CD4-positive, alpha-beta T cell treated with Interleukin-4 for 1 hour (primary cell): ENCODE measurements at regions not wholly inside any gene's neighbourhood (a gene's known extent, or its start where the extent isn't known, plus 50 kb on each side); places are given as distances from the start of the nearest gene placed in this dataset.

ENCODE experiments used
- DNase-seq, 2 donors: peaks; one replicate each; pipeline ENCODE4 v3.0.0-alpha.2; 2020 to 2022

DNA sequence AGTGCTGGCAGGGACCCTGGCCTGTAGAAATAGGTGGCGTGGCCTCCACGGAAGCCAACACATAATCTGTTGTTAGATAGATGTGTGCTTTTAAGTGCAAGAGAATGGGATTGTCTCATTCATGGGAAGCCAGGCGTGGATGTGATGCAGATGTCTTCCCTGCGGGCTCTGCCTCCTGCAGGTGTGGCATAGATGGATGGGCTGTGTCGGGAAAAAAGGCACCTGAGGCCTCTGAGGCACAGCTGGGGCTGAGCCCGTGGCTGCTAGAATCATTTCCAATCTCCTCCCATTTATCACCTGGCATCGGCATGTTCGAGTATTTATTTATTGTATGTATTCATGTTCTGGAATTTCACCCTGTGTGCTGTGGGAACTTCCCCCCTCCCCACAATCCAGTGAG is 353.4 kb upstream of the AJAP1 start:
- no peak for DNase-seq

DNA sequence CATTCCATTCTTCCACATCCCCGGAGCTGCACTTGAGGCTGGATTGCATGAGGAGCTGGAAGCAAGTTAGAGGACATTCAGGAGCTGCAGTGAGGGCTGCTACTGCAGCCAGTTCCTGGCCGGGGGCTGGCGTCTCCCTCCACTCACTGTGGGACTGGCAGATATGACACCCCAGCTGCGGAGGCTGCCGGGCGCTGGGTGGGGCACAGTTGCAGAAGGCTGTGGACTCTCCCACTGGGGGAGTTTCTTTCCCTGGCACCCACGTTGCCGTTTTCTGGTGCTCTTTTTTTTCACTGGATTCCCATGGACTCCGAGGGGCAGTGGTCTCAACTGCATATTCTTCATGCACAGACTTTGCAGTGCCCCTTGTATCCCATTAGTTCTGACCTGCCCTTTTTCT is 351.1 kb upstream of the AJAP1 start:
- DNase-seq = no peak

DNA sequence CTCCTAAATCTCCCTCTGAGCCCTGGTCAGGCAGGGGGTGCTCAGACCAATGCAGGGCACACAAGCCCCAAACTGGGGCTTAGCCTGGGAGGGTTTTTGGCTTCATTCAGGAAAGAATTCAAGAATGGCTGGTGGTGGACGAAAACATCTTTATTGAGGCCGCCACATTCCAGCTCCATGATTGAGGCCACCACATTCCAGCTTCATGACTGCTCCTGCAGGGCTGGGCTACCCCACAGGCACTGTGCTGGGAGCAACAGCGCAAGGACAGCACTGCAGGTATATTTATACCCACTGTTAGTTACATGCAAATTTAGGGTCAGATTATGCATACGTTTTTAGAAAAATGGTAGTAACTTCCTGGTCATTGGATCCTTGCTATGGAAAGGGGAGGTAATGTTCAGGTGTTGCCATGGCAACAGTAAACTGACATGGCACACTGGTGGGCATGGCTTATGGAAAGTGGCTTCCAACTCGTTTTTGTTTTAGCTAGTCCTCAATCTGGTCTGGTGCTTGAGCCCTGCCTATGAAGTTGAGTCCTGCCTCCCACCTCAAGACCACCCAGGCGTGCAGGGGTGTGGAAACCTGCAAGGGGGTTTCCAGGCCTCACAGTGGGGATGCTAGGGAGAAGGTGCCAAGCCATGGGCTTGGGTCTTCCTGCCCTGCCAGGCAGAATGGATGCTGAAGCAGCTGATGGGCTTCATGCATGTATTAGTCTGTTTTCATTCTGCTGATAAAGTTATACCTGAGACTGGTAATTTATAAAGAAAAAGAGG is 348.7 kb upstream of the AJAP1 start:
- DNase-seq = no peak

DNA sequence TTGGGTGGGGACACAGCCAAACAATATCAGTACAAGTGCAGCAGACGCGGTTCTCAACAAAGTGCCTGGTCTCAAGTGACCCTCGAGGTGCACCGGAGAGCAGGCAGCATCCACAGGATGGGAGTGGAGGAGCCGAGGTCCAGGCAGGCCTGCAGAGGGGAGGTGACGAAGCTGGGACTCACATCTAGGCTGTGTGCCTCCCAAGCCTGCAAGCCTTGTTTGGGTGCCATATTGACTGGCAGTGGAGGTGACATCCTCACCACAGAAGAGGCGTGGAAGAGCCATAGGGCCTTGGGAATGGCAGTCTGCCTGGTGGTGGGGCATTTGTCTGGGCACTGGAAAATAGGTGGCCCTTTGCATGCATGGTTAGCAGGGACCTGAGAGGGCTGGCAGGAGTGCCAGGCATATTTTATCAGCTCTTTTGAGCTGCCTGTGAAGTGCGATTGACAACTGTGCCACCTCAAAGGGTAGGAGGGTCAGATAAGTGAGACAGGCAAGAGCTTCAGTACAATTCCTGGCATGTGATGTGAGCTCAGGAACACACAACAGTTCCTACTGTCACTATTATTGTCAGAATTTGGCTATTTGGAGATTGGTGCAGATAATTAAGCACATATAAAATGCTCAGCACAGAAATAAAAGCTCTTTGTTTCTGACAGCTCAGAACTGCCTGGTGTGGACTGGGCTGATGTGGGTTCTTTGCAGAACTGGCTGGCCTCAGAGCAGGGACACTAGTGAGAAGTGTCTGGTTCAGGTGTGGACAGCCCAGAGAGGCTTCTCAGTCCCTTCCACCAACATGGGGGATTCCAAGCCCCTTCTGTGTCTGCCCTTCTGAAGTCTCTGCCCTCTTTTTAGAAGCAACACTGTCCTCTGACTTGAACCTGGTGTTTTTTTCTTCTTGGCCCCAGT is 347.6 kb upstream of the AJAP1 start:
- no peak for DNase-seq

DNA sequence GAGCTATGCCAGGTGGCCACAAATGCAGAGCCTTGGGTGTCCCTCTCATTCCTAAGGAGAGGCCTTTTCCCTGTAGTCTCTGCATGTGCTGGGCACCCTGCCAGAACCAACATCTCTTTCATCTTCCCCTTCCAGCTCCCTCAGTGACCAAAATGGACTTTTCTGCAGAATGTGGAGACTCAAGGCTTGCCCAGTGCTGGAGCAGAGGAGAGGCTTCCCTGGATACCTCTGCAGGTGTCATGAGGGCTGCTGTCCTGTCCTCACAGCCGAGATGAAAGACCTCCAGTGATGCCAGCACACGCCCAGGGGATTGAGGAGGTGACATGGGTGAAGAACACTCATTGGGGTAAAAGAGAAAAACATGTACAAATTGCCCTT is 347.0 kb upstream of the AJAP1 start:
- DNase-seq = no peak

DNA sequence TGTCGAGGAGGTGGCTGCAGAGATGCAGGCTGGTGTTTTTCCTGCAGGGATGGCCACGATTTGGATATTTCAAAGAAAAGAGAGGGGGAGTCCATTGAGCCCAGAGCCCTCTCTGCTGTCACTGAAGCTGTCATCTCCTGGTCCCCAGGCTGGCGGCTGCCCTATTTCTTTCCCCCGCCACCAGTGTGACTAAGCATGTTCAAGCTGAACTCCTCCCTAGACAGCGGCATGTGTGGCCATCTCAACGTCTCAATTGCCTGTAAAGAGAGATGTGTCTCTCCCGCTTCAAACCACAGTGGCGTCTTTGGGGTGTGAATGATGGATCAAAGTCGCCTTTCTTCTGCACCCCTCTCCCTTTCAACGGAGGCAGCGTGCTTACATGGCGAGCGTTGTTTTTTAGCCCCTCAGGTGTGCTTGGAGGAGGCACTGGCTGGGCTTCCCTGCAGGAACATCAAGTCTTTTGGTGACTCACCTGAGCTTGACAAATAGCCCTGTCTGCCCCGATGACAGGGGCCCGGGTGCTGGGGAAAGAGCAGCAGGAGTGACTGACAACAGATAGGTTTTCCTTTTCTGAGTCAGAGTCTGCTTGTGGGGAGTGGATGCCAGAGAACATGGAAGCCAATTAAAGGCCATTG is 346.4 kb upstream of the AJAP1 start:
- DNase-seq = no peak

DNA sequence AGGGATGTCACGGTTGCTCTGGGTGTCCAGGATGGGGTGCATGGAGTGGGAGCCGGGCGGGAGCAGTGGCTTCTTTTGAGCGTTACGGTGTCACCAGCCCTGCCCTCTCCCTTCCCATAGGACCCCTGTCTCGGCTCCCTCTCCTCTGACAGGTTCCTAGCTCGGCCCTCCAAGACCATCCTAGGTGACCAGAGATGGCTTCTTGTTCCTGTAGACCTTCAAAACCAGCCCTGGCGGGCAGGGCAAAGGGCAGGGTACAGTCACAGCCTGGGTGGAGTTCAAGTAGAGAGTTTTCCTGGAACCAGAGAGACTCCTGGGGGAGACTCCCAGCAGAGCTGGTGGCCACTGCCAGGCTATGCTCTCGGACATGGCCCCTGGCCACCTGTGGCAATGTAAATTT is 345.6 kb upstream of the AJAP1 start:
- DNase-seq = no peak

DNA sequence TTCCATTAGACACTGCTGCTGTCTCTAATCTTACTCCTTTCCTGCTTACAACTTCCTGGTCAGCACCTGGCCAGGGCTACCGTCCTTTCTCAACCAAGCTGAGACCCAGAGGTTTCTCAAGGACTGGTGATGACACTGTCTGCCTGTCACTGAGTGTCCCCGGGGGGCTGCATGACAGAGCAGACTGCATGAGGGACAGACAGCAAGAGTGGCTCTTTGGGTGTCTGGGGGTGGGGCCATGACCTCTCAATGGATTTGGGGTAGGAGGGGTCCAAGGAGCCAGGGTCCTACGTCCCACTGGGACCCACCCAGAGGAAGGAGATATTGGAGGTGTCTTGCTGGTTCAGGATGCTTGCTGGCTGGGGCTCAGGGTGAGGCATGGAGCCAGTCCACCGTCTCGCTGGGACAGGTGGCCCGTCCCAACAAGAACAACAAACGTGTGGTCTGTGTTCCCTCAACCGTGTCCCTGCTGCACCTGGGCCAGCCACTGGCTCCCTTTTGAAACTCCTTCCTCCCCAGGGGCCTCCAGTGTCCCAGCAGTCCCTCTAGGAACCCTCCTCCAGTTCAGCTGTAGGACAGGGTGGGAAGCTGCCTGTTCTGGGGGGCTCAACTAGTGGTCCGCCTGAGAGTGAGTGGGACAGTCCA is 344.6 kb upstream of the AJAP1 start:
- DNase-seq = no peak

DNA sequence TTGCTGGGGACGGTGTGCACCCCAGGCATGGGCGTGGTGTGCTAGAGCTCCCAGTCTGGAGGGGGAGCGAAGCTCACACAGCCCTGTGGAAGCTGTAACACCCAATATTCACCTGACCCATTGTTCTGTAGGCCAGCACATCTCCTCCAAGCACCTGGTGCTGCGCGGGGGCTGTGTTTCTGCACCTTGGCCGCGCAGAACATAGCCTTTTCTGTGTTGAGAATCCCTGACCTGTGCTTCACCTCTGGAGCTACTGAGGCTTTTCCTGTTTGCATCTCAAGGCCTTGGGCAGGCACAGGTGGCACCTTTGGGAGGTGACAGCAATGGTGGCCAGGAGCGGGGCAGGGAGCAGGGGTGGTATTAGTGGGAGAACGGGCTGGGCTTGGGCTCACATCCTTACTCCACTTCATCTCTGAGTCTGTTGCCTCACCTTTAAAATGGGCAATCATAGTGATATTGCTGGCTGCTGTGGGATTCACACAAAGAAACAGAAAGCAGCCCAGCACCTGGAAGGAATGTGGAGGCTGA is 343.9 kb upstream of the AJAP1 start:
- DNase-seq = no peak

DNA sequence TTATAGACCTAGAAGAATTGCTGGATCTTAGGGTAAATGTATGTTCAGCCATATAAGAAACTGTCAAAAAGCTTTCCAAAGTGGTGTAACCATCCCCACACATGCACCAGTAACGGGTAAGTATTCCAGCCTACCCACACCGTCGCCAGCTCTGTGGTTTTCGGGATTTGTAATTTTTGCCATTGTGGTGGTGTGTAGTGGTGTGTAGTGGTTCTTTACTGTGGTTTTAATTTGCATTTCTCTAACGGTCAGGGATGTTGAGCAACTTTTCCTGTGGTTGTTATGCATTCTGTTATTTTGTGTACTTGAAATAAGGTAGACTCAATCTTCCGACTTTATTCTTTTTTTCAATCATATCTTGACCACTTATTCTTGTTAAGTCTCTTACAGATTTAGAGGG is 342.4 kb upstream of the AJAP1 start:
- no peak for DNase-seq

DNA sequence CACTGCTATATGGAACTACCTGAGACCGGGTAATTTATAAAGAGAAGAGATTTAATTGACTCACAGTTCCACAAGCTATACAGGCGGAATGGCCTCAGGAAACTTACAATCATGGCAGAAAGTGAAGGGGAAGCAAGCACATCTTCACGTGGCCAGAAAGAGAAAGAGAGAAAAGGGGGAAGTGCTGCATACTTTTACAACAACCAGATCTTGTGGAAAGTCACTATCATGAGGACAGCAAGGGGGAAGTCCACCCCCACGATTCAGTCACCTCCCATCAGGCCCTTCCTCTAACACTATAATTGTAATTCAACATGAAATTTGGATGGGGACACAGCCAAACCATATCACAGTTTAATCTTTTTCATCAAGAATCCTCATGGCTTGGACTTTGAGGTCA is 339.2 kb upstream of the AJAP1 start:
- DNase-seq = no peak

DNA sequence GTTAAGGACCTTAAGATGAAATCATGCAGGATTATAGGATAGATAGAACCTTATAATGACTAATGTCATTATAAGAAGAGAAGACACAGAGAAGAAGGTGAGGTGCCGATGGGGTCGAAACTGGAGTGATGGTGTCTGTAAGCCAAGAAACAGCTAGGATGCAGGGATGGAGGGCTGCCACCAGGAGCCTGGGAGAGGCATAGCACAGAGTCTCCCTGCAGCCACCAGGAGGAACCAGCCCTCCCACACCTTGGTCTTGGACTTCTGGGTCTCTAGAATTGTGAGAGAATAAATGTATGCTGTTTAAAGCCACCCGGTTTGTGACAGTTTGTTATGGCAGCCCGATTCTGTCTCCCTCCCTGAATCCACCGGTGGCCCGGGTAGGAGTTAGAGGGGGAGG is 337.2 kb upstream of the AJAP1 start:
- no peak for DNase-seq

DNA sequence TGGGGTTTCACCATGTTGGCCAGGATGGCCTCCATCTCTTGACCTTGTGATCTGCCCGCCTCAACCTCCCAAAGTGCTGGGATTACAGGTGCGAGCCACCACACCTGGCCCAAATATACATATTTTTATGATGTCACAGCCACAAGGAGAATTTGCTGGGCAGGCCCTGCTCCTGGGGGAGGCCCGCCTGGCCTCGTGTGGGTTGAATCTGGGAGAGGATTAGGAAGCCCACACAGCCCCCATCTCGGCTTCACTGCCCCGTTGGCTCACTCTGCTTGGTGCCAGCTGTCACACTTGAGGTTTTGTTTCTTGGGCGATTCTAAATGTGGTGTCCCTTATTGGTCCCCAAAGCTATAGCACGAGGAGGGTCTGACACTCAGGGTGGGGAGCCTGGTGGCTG is 335.7 kb upstream of the AJAP1 start:
- DNase-seq = no peak

DNA sequence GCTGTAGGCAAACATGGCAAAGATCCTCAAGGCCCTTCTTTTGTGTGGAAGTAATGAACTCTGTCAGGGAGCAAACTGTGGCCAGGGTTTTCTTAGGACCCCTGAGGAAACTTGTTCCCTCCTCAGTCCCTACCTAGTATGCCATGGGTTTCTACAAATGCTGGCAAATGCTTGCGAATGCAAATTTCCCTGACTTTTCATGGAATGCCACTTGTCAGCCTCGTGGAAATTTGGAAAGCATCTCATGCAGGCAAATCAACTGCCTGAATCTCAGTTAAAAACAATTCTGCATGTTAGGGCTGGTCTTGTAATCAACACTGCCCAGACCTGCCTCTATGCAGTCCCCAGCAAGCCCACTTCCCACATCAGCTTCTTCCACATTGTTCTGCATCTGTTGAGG is 334.9 kb upstream of the AJAP1 start:
- DNase-seq = no peak

DNA sequence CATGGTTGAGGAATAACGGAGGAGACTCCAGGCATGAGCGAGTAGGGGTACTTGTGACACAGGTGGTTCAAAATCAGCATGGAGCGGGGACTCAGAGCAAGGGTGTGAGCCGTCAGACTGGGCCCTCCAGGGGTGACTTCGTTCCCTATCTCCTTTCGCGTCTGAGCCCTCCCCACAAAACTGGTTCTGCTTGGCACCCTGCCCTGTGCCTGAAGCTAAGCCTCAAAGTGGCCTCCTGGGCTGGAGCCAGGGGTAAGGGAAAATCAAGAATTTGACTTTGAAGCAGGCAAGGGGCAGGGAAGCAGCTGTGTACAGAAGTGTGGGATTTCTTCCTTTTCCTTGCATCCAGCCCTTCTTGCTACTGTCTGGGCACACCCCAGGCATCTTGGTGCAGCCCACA is 331.5 kb upstream of the AJAP1 start:
- DNase-seq = no peak

DNA sequence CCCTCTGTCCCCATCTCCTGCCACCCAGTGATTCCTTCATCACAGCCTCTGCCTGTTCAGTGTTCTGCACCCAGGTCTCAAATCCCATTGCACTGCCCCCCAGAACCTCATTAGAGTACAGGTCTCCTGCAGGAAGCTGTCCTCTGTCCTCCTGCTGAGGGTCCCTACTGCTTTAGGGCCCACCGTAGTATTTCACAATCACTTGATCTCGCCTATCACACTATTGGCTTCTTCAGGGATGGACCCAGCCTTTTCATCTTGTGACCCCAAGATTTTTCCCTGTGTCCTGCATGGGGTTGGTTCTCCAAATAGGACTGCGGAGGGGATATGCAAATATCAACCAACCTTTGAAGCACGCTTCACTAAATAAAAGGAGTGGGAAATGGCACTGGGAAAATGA is 331.1 kb upstream of the AJAP1 start:
- DNase-seq = no peak

DNA sequence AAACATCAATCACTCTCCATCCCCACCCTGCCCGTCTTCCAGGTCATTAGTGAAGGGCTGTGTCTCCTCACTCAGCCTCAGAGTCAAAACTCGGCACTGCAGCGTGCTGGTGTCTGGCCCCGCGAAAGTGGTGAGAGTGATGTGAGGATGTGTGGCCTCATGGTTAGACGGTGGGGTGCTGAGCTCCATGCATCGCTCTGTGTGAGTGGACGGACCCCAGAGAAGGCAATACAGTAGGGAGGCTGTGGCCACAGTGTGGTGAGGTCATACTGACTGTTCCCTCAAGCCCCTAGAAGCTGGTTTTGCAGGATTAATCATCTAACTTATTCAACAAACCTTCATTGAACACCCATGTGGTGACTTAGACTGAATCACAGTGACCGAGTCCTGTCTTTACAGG is 329.9 kb upstream of the AJAP1 start:
- DNase-seq = no peak

DNA sequence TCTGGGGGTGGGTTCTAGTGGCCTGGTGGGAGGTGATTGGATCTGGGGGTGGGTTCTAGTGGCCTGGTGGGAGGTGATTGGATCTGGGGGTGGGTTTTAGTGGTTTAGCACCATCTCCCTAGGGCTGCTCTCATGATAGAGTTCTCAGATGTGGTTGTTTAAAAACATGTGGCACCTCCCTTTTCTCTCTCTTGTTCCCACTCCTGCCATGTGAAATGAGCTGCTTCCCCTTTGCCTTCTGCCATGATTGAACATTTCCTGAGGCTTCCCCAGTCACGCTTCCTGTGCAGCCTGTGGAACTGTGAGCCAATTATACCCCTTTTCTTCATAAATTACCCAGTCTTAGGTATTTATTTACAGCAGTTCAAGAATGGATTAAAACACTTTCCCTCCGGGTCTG is 327.3 kb upstream of the AJAP1 start:
- DNase-seq = no peak

DNA sequence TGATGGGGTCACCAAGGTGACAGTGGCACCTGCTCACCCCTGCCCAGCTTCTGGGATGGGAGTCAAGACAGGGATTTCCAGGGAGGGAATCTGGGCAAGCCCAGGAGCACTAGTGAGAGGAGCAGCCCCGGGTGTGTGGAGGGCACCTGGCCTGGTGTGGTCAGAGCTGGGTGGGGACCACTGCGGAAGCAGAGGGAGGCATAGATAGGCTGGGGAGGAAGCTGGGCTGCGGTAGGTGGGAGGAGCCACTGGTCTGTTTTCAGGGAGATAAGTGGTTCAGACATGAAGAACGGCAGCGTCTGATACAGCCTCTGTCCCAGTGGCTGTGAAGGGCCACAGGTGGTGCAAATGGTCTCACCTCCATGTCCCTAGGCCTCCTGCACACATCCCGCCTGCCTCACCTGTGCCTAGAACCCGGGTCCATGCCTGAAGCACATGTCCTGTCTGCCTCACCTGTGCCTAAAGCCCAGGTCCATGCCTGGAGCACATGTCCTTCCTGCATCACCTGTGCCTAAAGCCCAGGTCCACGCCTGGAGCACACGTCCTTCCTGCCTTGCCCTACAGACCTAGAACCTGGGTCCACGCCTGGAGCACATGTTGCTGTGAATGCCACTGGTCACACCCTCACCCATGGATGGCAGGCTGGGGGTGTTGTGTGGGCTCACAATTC is 325.9 kb upstream of the AJAP1 start:
- no peak for DNase-seq

DNA sequence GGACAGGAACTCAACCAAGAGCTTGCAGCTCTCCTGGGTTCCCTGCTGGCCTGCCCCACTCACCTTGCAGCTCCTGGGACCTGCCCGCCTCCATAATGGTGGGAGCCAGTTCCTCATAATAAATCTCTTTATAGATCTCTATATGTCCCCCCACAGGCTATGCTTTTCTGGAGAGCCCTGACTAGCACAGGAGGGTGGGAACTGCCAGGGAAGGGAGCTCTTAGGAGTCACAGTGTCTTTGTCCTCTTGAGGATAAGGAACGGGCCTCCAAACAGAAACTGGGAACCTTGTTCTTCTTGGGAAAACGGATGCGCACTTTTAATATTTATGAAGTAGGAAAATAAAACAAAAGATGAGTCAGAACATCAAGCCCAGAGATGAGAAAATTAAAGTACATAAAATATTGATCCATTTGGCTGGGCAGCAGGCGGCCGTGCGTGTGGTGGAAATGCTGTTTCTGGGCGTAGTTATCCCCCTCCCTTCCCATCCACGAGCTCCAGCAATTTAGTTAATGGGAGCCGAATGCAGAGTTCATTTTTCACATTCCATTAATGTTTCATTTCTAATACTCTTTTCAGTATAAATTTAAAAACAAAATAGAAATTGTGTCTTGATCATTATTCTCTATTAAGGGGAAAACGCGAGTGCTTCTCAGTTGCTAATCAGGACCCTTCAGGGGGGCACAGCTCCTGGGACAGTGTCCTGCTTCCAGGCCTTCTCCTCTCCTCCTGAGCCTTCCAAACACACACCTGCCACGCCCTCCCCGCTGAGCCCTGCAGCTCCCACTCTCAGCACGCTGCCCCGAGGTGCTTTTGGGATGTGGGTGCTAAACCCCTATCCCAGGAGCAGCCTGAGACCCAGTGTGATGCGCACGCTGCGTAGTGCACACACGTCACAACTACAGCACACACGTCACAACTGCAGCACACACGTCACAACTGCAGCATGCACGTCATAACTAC is 323.3 kb upstream of the AJAP1 start:
- DNase-seq = no peak

DNA sequence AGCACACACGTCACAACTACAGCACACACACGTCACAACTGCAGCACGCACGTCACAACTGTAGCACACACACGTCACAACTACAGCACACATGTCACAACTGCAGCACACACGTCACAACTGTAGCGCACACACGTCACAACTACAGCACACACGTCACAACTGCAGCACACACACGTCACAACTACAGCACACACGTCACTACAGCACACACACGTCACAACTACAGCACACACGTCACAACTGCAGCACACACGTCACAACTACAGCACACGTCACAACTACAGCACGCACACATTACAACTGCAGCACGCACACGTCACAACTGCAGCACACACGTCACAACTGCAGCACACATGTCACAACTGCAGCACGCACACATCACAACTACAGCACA is 322.6 kb upstream of the AJAP1 start:
- DNase-seq = no peak
